ENCODE measurements at regions not wholly inside any gene's neighbourhood (a gene's known extent, or its start where the extent isn't known, plus 50 kb on each side); places are given as distances from the start of the nearest gene placed in this dataset.
"Not testable (repeated sequence)": the region's sequence is repeated elsewhere in the genome, so short reads cannot be mapped to it uniquely, and the experiment has no call there.

GRCh38 chr21:32823296-32823695 is 51.7 kb upstream of the PAXBP1 start:
- not testable (repeated sequence) for DNase-seq (ENCODE audit: low read depth)

- no peak for DNase-seq (ENCODE audit: low read depth)
These were observed 53.4 kb upstream of the PAXBP1 start for GRCh38 chr21:32824950-32825349.

- peak; percentile 40 for DNase-seq (ENCODE audit: low read depth)
These were observed 55.0 kb upstream of the PAXBP1 start for GRCh38 chr21:32826329-32827167.

- DNase-seq (ENCODE audit: low read depth): no peak
These were observed 57.4 kb upstream of the PAXBP1 start for GRCh38 chr21:32828908-32829307.

GRCh38 chr21:32829504-32829903 is 57.9 kb upstream of the PAXBP1 start:
- DNase-seq (ENCODE audit: low read depth): no peak

GRCh38 chr21:32831779-32832178 is 60.2 kb upstream of the PAXBP1 start:
- not testable (repeated sequence) for DNase-seq (ENCODE audit: low read depth)

GRCh38 chr21:32834211-32834915 is 62.8 kb upstream of the PAXBP1 start:
- DNase-seq (ENCODE audit: low read depth): no peak

GRCh38 chr21:32834916-32835235 is 63.3 kb upstream of the PAXBP1 start:
- DNase-seq (ENCODE audit: low read depth): no peak

- no peak for DNase-seq (ENCODE audit: low read depth)
These were observed 70.6 kb upstream of the PAXBP1 start for GRCh38 chr21:32842146-32842545.

GRCh38 chr21:32843561-32843960 is 72.0 kb upstream of the PAXBP1 start:
- DNase-seq (ENCODE audit: low read depth): no peak

- no peak for DNase-seq (ENCODE audit: low read depth)
These were observed 72.5 kb upstream of the PAXBP1 start for GRCh38 chr21:32844076-32844475.

GRCh38 chr21:32844653-32845436 is 73.3 kb upstream of the PAXBP1 start:
- peak; percentile 42 for DNase-seq (ENCODE audit: low read depth)

- DNase-seq (ENCODE audit: low read depth): no peak
These were observed 87.1 kb upstream of the PAXBP1 start for GRCh38 chr21:32858628-32859027.

- DNase-seq (ENCODE audit: low read depth): no peak
These were observed 88.8 kb upstream of the PAXBP1 start for GRCh38 chr21:32860399-32860798.

- peak; percentile 64 for DNase-seq (ENCODE audit: low read depth)
These were observed 90.3 kb upstream of the PAXBP1 start for GRCh38 chr21:32861866-32862265.

GRCh38 chr21:32867597-32867996 is 96.0 kb upstream of the PAXBP1 start:
- no peak for DNase-seq (ENCODE audit: low read depth)

GRCh38 chr21:32868631-32869454 is 97.3 kb upstream of the PAXBP1 start:
- no peak for DNase-seq (ENCODE audit: low read depth)

GRCh38 chr21:32869459-32869858 is 97.9 kb upstream of the PAXBP1 start:
- no peak for DNase-seq (ENCODE audit: low read depth)

- no peak for DNase-seq (ENCODE audit: low read depth)
These were observed 104.9 kb upstream of the PAXBP1 start for GRCh38 chr21:32876426-32876825.

- not testable (repeated sequence) for DNase-seq (ENCODE audit: low read depth)
These were observed 106.3 kb upstream of the PAXBP1 start for GRCh38 chr21:32877888-32878287.

- no peak for DNase-seq (ENCODE audit: low read depth)
These were observed 107.1 kb upstream of the PAXBP1 start for GRCh38 chr21:32878661-32879060.

- no peak for DNase-seq (ENCODE audit: low read depth)
These were observed 109.9 kb upstream of the PAXBP1 start for GRCh38 chr21:32881458-32881857.

All from fibroblast of the conjunctiva (primary cell).